ENCODE measurements at regions not wholly inside any gene's neighbourhood (a gene's known extent, or its start where the extent isn't known, plus 50 kb on each side); places are given as distances from the start of the nearest gene placed in this dataset.

GRCh38 chr5:74016373-74016772 is 390.4 kb downstream of the ARHGEF28 start:
- H3K36me3 ChIP-seq (ENCODE audit: control insufficient read depth in 5 of 5, insufficient read depth in 5 of 5, low read length in 5 of 5) = no peaks in the 10 kb centered on the region
- no peak overlapping the region for H3K27ac ChIP-seq (ENCODE audit: low read depth, low read length)
- H3K9me3 ChIP-seq (ENCODE audit: control insufficient read depth in 5 of 5, low read length in 5 of 5) = no peaks in the 10 kb centered on the region
- no peaks in the 10 kb centered on the region for H3K27me3 ChIP-seq (ENCODE audit: control insufficient read depth in 5 of 5, insufficient read depth in 4 of 5, low read length in 5 of 5)
- H3K4me3 ChIP-seq (ENCODE audit: low read depth in 1 of 5, low read length in 5 of 5) = no peak overlapping the region
- H3K9ac ChIP-seq (ENCODE audit: low read length in 5 of 5) = no peak overlapping the region
- peaks cover 0 to 4% (median 0%) of the 10 kb centered on the region in 5 donors for H3K4me1 ChIP-seq (ENCODE audit: control insufficient read depth in 5 of 5, insufficient read depth in 5 of 5, low read length in 5 of 5)

DNA sequence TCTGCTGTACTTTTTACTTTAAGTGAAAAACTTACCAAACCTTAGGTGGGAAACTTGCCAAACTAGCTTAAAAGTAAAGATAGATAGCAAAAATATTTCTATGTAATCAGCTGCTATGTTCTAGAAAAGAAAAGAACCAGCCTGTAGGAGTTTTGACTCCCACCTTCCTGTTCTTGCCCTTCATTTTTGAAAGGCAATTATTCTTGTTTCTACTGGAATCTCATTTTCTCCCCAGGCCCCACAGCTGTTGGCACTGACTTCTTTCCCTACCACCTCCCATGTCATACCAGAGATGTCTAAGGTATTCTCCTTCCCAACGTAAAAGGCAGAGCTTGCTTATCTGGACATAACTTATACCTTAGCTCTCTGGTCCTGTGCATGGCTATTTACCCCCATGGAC is 389.7 kb downstream of the ARHGEF28 start:
- Histone ChIP-seq H3K27ac (ENCODE audit: low read depth, low read length) (no peak overlapping the region), H3K27me3 (ENCODE audit: control insufficient read depth in 5 of 5, insufficient read depth in 4 of 5, low read length in 5 of 5) (no peaks in the 10 kb centered on the region), H3K36me3 (ENCODE audit: control insufficient read depth in 5 of 5, insufficient read depth in 5 of 5, low read length in 5 of 5) (no peaks in the 10 kb centered on the region), H3K9me3 (ENCODE audit: control insufficient read depth in 5 of 5, low read length in 5 of 5) (no peaks in the 10 kb centered on the region), H3K4me3 (ENCODE audit: low read depth in 1 of 5, low read length in 5 of 5) (no peak overlapping the region), H3K4me1 (ENCODE audit: control insufficient read depth in 5 of 5, insufficient read depth in 5 of 5, low read length in 5 of 5) (peaks cover 0 to 4% (median 0%) of the 10 kb centered on the region in 5 donors), H3K9ac (ENCODE audit: low read length in 5 of 5) (no peak overlapping the region)

- no peaks in the 10 kb centered on the region for H3K27me3 ChIP-seq (ENCODE audit: control insufficient read depth in 5 of 5, insufficient read depth in 4 of 5, low read length in 5 of 5)
- no peaks in the 10 kb centered on the region for H3K9me3 ChIP-seq (ENCODE audit: control insufficient read depth in 5 of 5, low read length in 5 of 5)
- H3K4me1 ChIP-seq (ENCODE audit: control insufficient read depth in 5 of 5, insufficient read depth in 5 of 5, low read length in 5 of 5) = peaks cover 0 to 4% (median 0%) of the 10 kb centered on the region in 5 donors
- H3K9ac ChIP-seq (ENCODE audit: low read length in 5 of 5) = no peak overlapping the region
- H3K4me3 ChIP-seq (ENCODE audit: low read depth in 1 of 5, low read length in 5 of 5) = no peak overlapping the region
- no peaks in the 10 kb centered on the region for H3K36me3 ChIP-seq (ENCODE audit: control insufficient read depth in 5 of 5, insufficient read depth in 5 of 5, low read length in 5 of 5)
- H3K27ac ChIP-seq (ENCODE audit: low read depth, low read length) = no peak overlapping the region
Observed at GRCh38 chr5:74013222-74013621, 387.2 kb downstream of the ARHGEF28 start.

GRCh38 chr5:74009502-74009901 is 383.5 kb downstream of the ARHGEF28 start:
- Histone ChIP-seq H3K9me3 (ENCODE audit: control insufficient read depth in 5 of 5, low read length in 5 of 5) (no peaks in the 10 kb centered on the region), H3K27ac (ENCODE audit: low read depth, low read length) (no peak overlapping the region), H3K27me3 (ENCODE audit: control insufficient read depth in 5 of 5, insufficient read depth in 4 of 5, low read length in 5 of 5) (no peaks in the 10 kb centered on the region), H3K4me3 (ENCODE audit: low read depth in 1 of 5, low read length in 5 of 5) (no peak overlapping the region), H3K4me1 (ENCODE audit: control insufficient read depth in 5 of 5, insufficient read depth in 5 of 5, low read length in 5 of 5) (peaks cover 0 to 4% (median 0%) of the 10 kb centered on the region in 5 donors), H3K9ac (ENCODE audit: low read length in 5 of 5) (no peak overlapping the region), H3K36me3 (ENCODE audit: control insufficient read depth in 5 of 5, insufficient read depth in 5 of 5, low read length in 5 of 5) (no peaks in the 10 kb centered on the region)

DNA sequence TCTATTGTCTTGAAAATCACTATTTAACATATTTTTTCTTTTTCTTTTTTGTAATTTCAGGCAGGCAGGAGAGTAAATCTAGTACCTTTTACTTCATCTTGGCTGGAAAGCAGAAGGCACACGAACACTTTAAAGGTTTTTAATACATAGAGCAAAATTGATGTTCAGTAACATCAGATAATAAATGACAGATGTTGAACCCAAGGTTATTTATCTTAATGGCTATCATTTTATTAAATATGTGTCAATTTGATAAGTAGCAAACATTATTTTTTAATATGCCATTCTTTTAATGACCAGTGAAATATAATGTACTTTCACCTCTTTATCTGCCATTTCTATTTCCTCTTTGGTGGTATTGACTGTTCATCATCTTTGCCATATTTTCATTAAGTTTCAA is 381.2 kb downstream of the ARHGEF28 start:
- no peaks in the 10 kb centered on the region for H3K9me3 ChIP-seq (ENCODE audit: control insufficient read depth in 5 of 5, low read length in 5 of 5)
- H3K4me1 ChIP-seq (ENCODE audit: control insufficient read depth in 5 of 5, insufficient read depth in 5 of 5, low read length in 5 of 5) = peaks cover 0 to 4% (median 0%) of the 10 kb centered on the region in 5 donors
- H3K4me3 ChIP-seq (ENCODE audit: low read depth in 1 of 5, low read length in 5 of 5) = no peak overlapping the region
- H3K27me3 ChIP-seq (ENCODE audit: control insufficient read depth in 5 of 5, insufficient read depth in 4 of 5, low read length in 5 of 5) = no peaks in the 10 kb centered on the region
- H3K36me3 ChIP-seq (ENCODE audit: control insufficient read depth in 5 of 5, insufficient read depth in 5 of 5, low read length in 5 of 5) = no peaks in the 10 kb centered on the region
- no peak overlapping the region for H3K27ac ChIP-seq (ENCODE audit: low read depth, low read length)
- no peak overlapping the region for H3K9ac ChIP-seq (ENCODE audit: low read length in 5 of 5)

GRCh38 chr5:73999297-73999696 is 373.3 kb downstream of the ARHGEF28 start:
- H3K4me3 ChIP-seq (ENCODE audit: low read depth in 1 of 5, low read length in 5 of 5) = no peak overlapping the region
- no peaks in the 10 kb centered on the region for H3K4me1 ChIP-seq (ENCODE audit: control insufficient read depth in 5 of 5, insufficient read depth in 5 of 5, low read length in 5 of 5)
- no peaks in the 10 kb centered on the region for H3K36me3 ChIP-seq (ENCODE audit: control insufficient read depth in 5 of 5, insufficient read depth in 5 of 5, low read length in 5 of 5)
- H3K27me3 ChIP-seq (ENCODE audit: control insufficient read depth in 5 of 5, insufficient read depth in 4 of 5, low read length in 5 of 5) = no peaks in the 10 kb centered on the region
- no peaks in the 10 kb centered on the region for H3K9me3 ChIP-seq (ENCODE audit: control insufficient read depth in 5 of 5, low read length in 5 of 5)
- H3K27ac ChIP-seq (ENCODE audit: low read depth, low read length) = no peak overlapping the region
- no peak overlapping the region for H3K9ac ChIP-seq (ENCODE audit: low read length in 5 of 5)

GRCh38 chr5:73998489-73998888 is 372.5 kb downstream of the ARHGEF28 start:
- Histone ChIP-seq H3K4me1 (ENCODE audit: control insufficient read depth in 5 of 5, insufficient read depth in 5 of 5, low read length in 5 of 5) (no peaks in the 10 kb centered on the region), H3K9me3 (ENCODE audit: control insufficient read depth in 5 of 5, low read length in 5 of 5) (no peaks in the 10 kb centered on the region), H3K36me3 (ENCODE audit: control insufficient read depth in 5 of 5, insufficient read depth in 5 of 5, low read length in 5 of 5) (no peaks in the 10 kb centered on the region), H3K27ac (ENCODE audit: low read depth, low read length) (no peak overlapping the region), H3K27me3 (ENCODE audit: control insufficient read depth in 5 of 5, insufficient read depth in 4 of 5, low read length in 5 of 5) (no peaks in the 10 kb centered on the region), H3K9ac (ENCODE audit: low read length in 5 of 5) (no peak overlapping the region), H3K4me3 (ENCODE audit: low read depth in 1 of 5, low read length in 5 of 5) (no peak overlapping the region)

DNA sequence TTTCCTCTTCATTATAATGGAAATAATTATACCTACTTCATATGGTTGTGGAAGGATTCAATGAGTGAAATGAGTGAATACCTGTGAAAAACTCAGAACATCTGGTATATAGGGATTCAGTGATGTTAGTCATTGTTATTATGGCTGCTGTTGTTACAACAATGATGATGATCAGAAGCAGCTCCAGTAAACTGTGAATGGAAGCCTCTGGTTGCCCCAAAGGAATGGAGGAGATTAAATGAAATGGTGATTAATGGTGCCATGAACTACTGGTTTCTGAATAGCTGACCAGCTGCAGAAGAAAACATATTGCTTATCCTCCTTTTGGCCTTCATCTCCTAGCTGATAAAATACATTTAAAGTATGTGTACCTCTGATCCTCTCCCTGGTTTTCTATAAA is 372.0 kb downstream of the ARHGEF28 start:
- Histone ChIP-seq H3K36me3 (ENCODE audit: control insufficient read depth in 5 of 5, insufficient read depth in 5 of 5, low read length in 5 of 5) (no peaks in the 10 kb centered on the region), H3K9me3 (ENCODE audit: control insufficient read depth in 5 of 5, low read length in 5 of 5) (no peaks in the 10 kb centered on the region), H3K9ac (ENCODE audit: low read length in 5 of 5) (no peak overlapping the region), H3K27ac (ENCODE audit: low read depth, low read length) (no peak overlapping the region), H3K27me3 (ENCODE audit: control insufficient read depth in 5 of 5, insufficient read depth in 4 of 5, low read length in 5 of 5) (no peaks in the 10 kb centered on the region), H3K4me3 (ENCODE audit: low read depth in 1 of 5, low read length in 5 of 5) (no peak overlapping the region), H3K4me1 (ENCODE audit: control insufficient read depth in 5 of 5, insufficient read depth in 5 of 5, low read length in 5 of 5) (no peaks in the 10 kb centered on the region)

- Histone ChIP-seq H3K27ac (ENCODE audit: low read depth, low read length) (no peak overlapping the region), H3K4me1 (ENCODE audit: control insufficient read depth in 5 of 5, insufficient read depth in 5 of 5, low read length in 5 of 5) (no peaks in the 10 kb centered on the region)
Observed at GRCh38 chr5:73996151-73996755, 370.3 kb downstream of the ARHGEF28 start.

GRCh38 chr5:73994963-73995362 is 369.0 kb downstream of the ARHGEF28 start:
- no peak overlapping the region for H3K9ac ChIP-seq (ENCODE audit: low read length in 5 of 5)
- H3K27me3 ChIP-seq (ENCODE audit: control insufficient read depth in 5 of 5, insufficient read depth in 4 of 5, low read length in 5 of 5) = peaks cover 0 to 3% (median 0%) of the 10 kb centered on the region in 5 donors
- no peaks in the 10 kb centered on the region for H3K36me3 ChIP-seq (ENCODE audit: control insufficient read depth in 5 of 5, insufficient read depth in 5 of 5, low read length in 5 of 5)
- no peaks in the 10 kb centered on the region for H3K9me3 ChIP-seq (ENCODE audit: control insufficient read depth in 5 of 5, low read length in 5 of 5)
- no peak overlapping the region for H3K27ac ChIP-seq (ENCODE audit: low read depth, low read length)
- no peak overlapping the region for H3K4me3 ChIP-seq (ENCODE audit: low read depth in 1 of 5, low read length in 5 of 5)
- H3K4me1 ChIP-seq (ENCODE audit: control insufficient read depth in 5 of 5, insufficient read depth in 5 of 5, low read length in 5 of 5) = no peaks in the 10 kb centered on the region

More at GRCh38 chr5:73996151-73996755, 370.3 kb downstream of the ARHGEF28 start:
- H3K9me3 ChIP-seq (ENCODE audit: control insufficient read depth in 5 of 5, low read length in 5 of 5) = no peaks in the 10 kb centered on the region
- no peak overlapping the region for H3K4me3 ChIP-seq (ENCODE audit: low read depth in 1 of 5, low read length in 5 of 5)
- no peaks in the 10 kb centered on the region for H3K36me3 ChIP-seq (ENCODE audit: control insufficient read depth in 5 of 5, insufficient read depth in 5 of 5, low read length in 5 of 5)
- H3K9ac ChIP-seq (ENCODE audit: low read length in 5 of 5) = no peak overlapping the region
- H3K27me3 ChIP-seq (ENCODE audit: control insufficient read depth in 5 of 5, insufficient read depth in 4 of 5, low read length in 5 of 5) = peaks cover 0 to 3% (median 0%) of the 10 kb centered on the region in 5 donors

All from subcutaneous abdominal adipose tissue (tissue), 5 donors.